Type B pancreatic cell (in vitro differentiated cells): ENCODE measurements at regions not wholly inside any gene's neighbourhood (a gene's known extent, or its start where the extent isn't known, plus 50 kb on each side); places are given as distances from the start of the nearest gene placed in this dataset.
A peak's percentile ranks its signal among the peaks of the same experiment; 100 is the strongest.

ENCODE experiments used
- DNase-seq: peaks from one replicate; pipeline ENCODE4 v3.0.0; 2021; ENCODE audit warnings: mixed read lengths; ENCODE audit not compliant: unreplicated experiment; ENCODE audit errors: extremely low spot score
- H3K27ac Mint-ChIP-seq: 2 replicates; pipeline ENCODE4 v1.8.0; 2021; ENCODE audit warnings: mild to moderate bottlenecking, mixed read lengths
- H3K27me3 Mint-ChIP-seq: 2 replicates; pipeline ENCODE4 v1.8.0; 2021; ENCODE audit warnings: mixed read lengths
- H3K36me3 Mint-ChIP-seq: 2 replicates; pipeline ENCODE4 v1.8.0; 2021; ENCODE audit warnings: mixed read lengths
- H3K4me1 Mint-ChIP-seq: one replicate; pipeline ENCODE4 v1.8.0; 2021; ENCODE audit warnings: mixed read lengths; ENCODE audit not compliant: unreplicated experiment
- H3K4me3 Mint-ChIP-seq: 2 replicates; pipeline ENCODE4 v1.8.0; 2021; ENCODE audit warnings: mild to moderate bottlenecking, mixed read lengths
- H3K9me3 Mint-ChIP-seq: 2 replicates; pipeline ENCODE4 v1.8.0; 2021; ENCODE audit warnings: mixed read lengths
- TF ChIP-seq, protein P1 (sequence below): fragments of 200-600 bp; sonication (generic); conservative IDR thresholded peaks from 2 replicates; pipeline ENCODE4 v1.5.0; 2021; ENCODE audit warnings: antibody characterized with exemption, mild to moderate bottlenecking

DNA sequence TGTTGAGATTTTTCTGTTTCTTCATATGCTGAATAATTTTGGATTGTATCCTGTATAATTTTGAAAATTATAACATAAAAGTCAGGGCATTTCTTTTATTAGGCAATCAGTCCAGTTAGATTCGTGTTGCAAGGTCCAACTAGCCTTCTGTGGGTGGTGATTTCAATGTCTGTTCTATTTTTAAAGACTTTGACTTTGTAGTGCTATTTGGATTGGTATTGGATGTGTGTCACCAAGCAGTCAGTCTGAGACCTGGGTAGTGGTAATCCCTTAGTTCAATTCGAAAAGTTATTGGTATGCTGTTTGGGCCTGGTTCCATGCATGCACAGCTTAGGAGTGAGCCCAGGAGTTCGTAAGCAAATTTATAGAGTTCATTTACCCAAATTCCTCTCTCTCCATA, 82.2 kb downstream of the EPDR1 start:
- H3K9me3 Mint-ChIP-seq: peaks cover 10% of the 10 kb centered on the region
- no peaks in the 10 kb centered on the region for H3K36me3 Mint-ChIP-seq
- peaks cover 10% of the 10 kb centered on the region for H3K4me1 Mint-ChIP-seq
- no peak overlapping the region for H3K4me3 Mint-ChIP-seq
- no peak for DNase-seq
- TF ChIP-seq, protein P1, sequence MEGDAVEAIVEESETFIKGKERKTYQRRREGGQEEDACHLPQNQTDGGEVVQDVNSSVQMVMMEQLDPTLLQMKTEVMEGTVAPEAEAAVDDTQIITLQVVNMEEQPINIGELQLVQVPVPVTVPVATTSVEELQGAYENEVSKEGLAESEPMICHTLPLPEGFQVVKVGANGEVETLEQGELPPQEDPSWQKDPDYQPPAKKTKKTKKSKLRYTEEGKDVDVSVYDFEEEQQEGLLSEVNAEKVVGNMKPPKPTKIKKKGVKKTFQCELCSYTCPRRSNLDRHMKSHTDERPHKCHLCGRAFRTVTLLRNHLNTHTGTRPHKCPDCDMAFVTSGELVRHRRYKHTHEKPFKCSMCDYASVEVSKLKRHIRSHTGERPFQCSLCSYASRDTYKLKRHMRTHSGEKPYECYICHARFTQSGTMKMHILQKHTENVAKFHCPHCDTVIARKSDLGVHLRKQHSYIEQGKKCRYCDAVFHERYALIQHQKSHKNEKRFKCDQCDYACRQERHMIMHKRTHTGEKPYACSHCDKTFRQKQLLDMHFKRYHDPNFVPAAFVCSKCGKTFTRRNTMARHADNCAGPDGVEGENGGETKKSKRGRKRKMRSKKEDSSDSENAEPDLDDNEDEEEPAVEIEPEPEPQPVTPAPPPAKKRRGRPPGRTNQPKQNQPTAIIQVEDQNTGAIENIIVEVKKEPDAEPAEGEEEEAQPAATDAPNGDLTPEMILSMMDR: no peak
- H3K27me3 Mint-ChIP-seq: no peaks in the 10 kb centered on the region
- H3K27ac Mint-ChIP-seq: no peak overlapping the region

- no peak for DNase-seq
- Mint-ChIP-seq H3K9me3 (peaks cover 5% of the 10 kb centered on the region), H3K4me1 (peaks cover 3% of the 10 kb centered on the region), H3K27me3 (no peaks in the 10 kb centered on the region), H3K4me3 (no peak overlapping the region), H3K27ac (peak overlapping the region; percentile 47), H3K36me3 (no peaks in the 10 kb centered on the region)
- TF ChIP-seq, protein P1: no peak
Measured at GRCh38 chr7:38006559-38006958, 86.1 kb downstream of the EPDR1 start.

DNA sequence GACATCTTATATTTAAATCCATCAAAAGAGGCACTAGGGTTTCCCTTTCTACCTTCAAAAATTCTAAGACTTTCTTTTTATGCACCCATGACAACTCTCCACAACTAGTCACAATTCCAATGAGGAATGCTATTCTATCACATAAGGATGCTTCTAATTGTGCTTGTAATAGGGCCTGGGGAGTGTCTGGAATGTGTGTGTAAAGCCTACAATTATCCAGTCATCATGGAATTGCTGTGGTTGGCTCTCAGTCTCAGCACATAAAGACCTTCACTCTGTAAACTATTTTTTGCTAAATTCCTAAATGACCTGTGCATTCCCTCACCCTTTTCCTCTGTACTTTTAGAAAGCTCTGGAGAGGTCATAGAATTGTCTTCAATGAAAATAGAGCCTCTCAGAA, 86.7 kb downstream of the EPDR1 start:
- Mint-ChIP-seq H3K36me3 (no peaks in the 10 kb centered on the region), H3K27me3 (no peaks in the 10 kb centered on the region), H3K4me1 (peaks cover 3% of the 10 kb centered on the region), H3K9me3 (peaks cover 5% of the 10 kb centered on the region), H3K4me3 (no peak overlapping the region), H3K27ac (no peak overlapping the region)
- DNase-seq: no peak
- TF ChIP-seq, protein P1: no peak

- no peak for DNase-seq
- Mint-ChIP-seq H3K27me3 (peaks cover 7% of the 10 kb centered on the region), H3K36me3 (no peaks in the 10 kb centered on the region), H3K4me1 (no peaks in the 10 kb centered on the region), H3K9me3 (peaks cover 4% of the 10 kb centered on the region), H3K4me3 (no peak overlapping the region), H3K27ac (no peak overlapping the region)
- TF ChIP-seq, protein P1: no peak
Measured at GRCh38 chr7:38013246-38013645, 92.8 kb downstream of the EPDR1 start.

DNA sequence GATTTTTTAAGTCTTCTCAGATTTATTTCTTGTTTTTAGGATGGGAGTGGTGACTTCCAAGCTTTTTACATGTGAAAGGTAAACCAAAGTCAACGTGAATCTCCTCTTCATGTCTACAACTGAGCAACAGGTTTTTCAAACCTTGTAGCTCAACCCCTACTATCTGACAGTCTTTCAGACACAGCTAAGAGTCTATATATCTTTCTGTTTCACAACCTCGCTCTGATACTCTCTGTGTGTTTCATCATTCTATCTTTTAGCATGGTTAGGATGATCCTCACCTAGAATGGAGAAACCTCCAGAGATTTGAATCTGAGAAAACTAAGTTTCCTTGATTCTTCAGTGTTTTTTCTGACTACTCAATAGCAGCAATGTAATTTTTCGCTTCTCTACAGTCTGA, 96.1 kb downstream of the EPDR1 start:
- no peak overlapping the region for H3K27ac Mint-ChIP-seq
- peaks cover 4% of the 10 kb centered on the region for H3K9me3 Mint-ChIP-seq
- H3K36me3 Mint-ChIP-seq: no peaks in the 10 kb centered on the region
- H3K4me1 Mint-ChIP-seq: peaks cover 6% of the 10 kb centered on the region
- TF ChIP-seq, protein P1: no peak
- DNase-seq: no peak
- peaks cover 7% of the 10 kb centered on the region for H3K27me3 Mint-ChIP-seq
- no peak overlapping the region for H3K4me3 Mint-ChIP-seq

- Mint-ChIP-seq H3K4me1 (peaks cover 6% of the 10 kb centered on the region), H3K36me3 (no peaks in the 10 kb centered on the region), H3K4me3 (no peak overlapping the region), H3K27ac (no peak overlapping the region), H3K27me3 (peaks cover 7% of the 10 kb centered on the region), H3K9me3 (peaks cover 4% of the 10 kb centered on the region)
- no peak for DNase-seq
- TF ChIP-seq, protein P1: no peak
Measured at GRCh38 chr7:38017320-38017719, 96.9 kb downstream of the EPDR1 start.
